Smooth muscle cell (in vitro differentiated cells): ENCODE measurements at regions not wholly inside any gene's neighbourhood (a gene's known extent, or its start where the extent isn't known, plus 50 kb on each side); places are given as distances from the start of the nearest gene placed in this dataset.

ENCODE experiments used
- DNase-seq: peaks from one replicate; lab custom pipeline; 2025; ENCODE audit not compliant: unreplicated experiment; lab: John Stamatoyannopoulos, UW
- H2AFZ ChIP-seq: fragments of 200-600 bp; sonication (generic); 2 replicates; pipeline ENCODE4 v1.6.0; 2016; ENCODE audit warnings: antibody characterized with exemption, low read depth, mild to moderate bottlenecking
- H3F3A ChIP-seq: fragments of 200-600 bp; sonication (generic); 2 replicates; pipeline ENCODE4 v1.6.0; 2017; ENCODE audit warnings: antibody characterized with exemption, low read depth
- H3K27ac ChIP-seq: fragments of 200-600 bp; sonication (generic); 2 replicates; pipeline ENCODE4 v1.5.1; 2016; ENCODE audit warnings: low read depth, mild to moderate bottlenecking
- H3K27me3 ChIP-seq: fragments of 200-600 bp; sonication (generic); 2 replicates; pipeline ENCODE4 v1.6.1; 2016; ENCODE audit warnings: low read depth, mild to moderate bottlenecking
- H3K36me3 ChIP-seq: fragments of 200-600 bp; sonication (generic); 2 replicates; pipeline ENCODE4 v1.5.1; 2016; ENCODE audit warnings: low read depth
- H3K4me1 ChIP-seq: fragments of 200-600 bp; sonication (generic); 2 replicates; pipeline ENCODE4 v1.5.1; 2016; ENCODE audit warnings: low read depth
- H3K4me2 ChIP-seq: fragments of 200-600 bp; sonication (generic); 2 replicates; pipeline ENCODE4 v1.6.0; 2016; ENCODE audit warnings: mild to moderate bottlenecking
- H3K4me3 ChIP-seq: fragments of 200-600 bp; sonication (generic); 2 replicates; pipeline ENCODE4 v1.5.1; 2016; ENCODE audit warnings: mild to moderate bottlenecking
- H3K79me2 ChIP-seq: fragments of 200-600 bp; sonication (generic); 2 replicates; pipeline ENCODE4 v1.6.0; 2016; ENCODE audit warnings: low read depth, mild to moderate bottlenecking
- H3K9ac ChIP-seq: fragments of 200-600 bp; sonication (generic); 2 replicates; pipeline ENCODE4 v1.6.0; 2016; ENCODE audit warnings: low read depth
- H3K9me3 ChIP-seq: fragments of 200-600 bp; sonication (generic); replicated peaks from 2 replicates; pipeline ENCODE4 v1.5.1; 2016; ENCODE audit warnings: low read depth
- H4K20me1 ChIP-seq: fragments of 200-600 bp; sonication (generic); 2 replicates; pipeline ENCODE4 v1.6.0; 2016; ENCODE audit warnings: low read depth
- WGBS: methylation state at CpG from one replicate; pipeline ENCODE4 v1.1.7; 2016; ENCODE audit warnings: low lambda C conversion rate; 5-methylcytosine and 5-hydroxymethylcytosine counted together
- TF ChIP-seq, protein P1 (sequence below): fragments of 200-600 bp; sonication (generic); IDR thresholded peaks from 2 replicates; pipeline ENCODE4 v1.5.1; 2017; ENCODE audit warnings: borderline replicate concordance, mild to moderate bottlenecking, antibody characterized with exemption; ENCODE audit not compliant: insufficient read depth, poor library complexity, severe bottlenecking

DNA sequence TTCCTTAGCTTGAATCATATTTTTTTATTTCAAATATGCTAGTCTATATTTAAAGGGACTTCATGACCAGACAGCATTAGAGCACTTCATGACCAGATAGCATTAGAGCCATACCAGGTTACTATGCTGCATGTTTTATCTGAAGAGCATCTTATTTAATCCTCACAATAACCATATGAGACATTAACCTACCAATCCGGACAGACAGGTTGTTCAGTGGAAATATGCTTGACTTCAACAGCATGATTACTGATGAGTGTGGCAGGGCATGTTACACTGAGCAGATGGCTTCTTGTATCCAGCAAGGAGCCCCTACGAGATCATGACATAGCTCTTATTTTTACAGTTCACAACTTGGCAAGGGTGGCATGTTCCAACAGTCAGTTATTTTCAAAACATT is 85.0 kb upstream of the KCTD3 start:
- Histone ChIP-seq H3K4me2 (no peak overlapping the region), H3K4me3 (no peak overlapping the region), H3K27me3 (no peaks in the 10 kb centered on the region), H3K4me1 (no peaks in the 10 kb centered on the region), H3K79me2 (no peaks in the 10 kb centered on the region), H4K20me1 (no peaks in the 10 kb centered on the region), H3K36me3 (no peaks in the 10 kb centered on the region), H3K27ac (no peak overlapping the region), H3K9ac (no peak overlapping the region), H3K9me3 (no peaks in the 10 kb centered on the region), H3F3A (peaks cover 4% of the 10 kb centered on the region), H2AFZ (no peak overlapping the region)
- 84% methylated on average over 2 of the region's 2 CpGs for WGBS
- TF ChIP-seq, protein P1, sequence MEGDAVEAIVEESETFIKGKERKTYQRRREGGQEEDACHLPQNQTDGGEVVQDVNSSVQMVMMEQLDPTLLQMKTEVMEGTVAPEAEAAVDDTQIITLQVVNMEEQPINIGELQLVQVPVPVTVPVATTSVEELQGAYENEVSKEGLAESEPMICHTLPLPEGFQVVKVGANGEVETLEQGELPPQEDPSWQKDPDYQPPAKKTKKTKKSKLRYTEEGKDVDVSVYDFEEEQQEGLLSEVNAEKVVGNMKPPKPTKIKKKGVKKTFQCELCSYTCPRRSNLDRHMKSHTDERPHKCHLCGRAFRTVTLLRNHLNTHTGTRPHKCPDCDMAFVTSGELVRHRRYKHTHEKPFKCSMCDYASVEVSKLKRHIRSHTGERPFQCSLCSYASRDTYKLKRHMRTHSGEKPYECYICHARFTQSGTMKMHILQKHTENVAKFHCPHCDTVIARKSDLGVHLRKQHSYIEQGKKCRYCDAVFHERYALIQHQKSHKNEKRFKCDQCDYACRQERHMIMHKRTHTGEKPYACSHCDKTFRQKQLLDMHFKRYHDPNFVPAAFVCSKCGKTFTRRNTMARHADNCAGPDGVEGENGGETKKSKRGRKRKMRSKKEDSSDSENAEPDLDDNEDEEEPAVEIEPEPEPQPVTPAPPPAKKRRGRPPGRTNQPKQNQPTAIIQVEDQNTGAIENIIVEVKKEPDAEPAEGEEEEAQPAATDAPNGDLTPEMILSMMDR, result no peak
- DNase-seq, result no peak

DNA sequence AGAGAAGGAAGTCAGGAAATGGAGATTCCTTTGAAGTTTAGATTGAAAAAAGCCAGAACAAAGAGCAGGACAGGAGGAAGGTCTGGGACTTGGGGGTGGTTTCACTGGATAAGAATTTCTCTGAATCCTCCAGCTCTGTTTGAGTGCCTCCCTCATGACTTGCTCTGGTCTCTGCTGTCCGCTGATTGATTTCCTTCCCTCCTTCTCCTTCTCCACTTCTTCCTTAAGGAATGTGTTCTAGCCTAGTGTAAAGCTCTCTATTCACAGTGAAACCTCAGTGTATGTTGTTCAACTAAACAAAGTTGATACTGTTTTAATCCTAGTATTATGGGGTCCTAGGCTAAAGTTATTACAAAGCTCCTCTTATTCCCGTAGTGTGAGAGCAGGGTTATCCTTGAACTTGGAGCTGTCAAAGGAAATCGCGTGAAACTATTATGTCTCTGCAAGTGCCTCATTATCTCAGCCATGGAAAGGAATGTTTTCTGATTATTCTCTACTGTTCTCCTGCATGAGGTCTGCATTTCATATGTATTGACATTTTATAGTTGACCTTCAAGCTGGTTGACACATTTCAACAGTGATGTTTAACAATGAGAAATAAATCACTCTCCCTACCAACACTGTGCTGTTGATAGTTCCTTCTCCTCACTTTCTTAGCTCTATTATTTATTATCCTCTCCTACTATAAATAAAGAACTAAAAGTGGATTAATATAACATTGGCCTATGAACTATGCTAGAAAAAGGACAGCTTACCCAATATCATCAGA is 82.7 kb upstream of the KCTD3 start:
- Histone ChIP-seq H3K4me3 (no peak overlapping the region), H3K27ac (no peak overlapping the region), H2AFZ (peak overlapping the region; percentile 5), H4K20me1 (no peaks in the 10 kb centered on the region), H3F3A (peaks cover 4% of the 10 kb centered on the region), H3K9ac (no peak overlapping the region), H3K4me1 (no peaks in the 10 kb centered on the region), H3K79me2 (no peaks in the 10 kb centered on the region), H3K27me3 (no peaks in the 10 kb centered on the region), H3K4me2 (peak overlapping the region; percentile 56), H3K36me3 (no peaks in the 10 kb centered on the region), H3K9me3 (no peaks in the 10 kb centered on the region)
- DNase-seq, result no peak
- 30% methylated on average over 4 of the region's 4 CpGs for WGBS
- TF ChIP-seq, protein P1, result no peak

DNA sequence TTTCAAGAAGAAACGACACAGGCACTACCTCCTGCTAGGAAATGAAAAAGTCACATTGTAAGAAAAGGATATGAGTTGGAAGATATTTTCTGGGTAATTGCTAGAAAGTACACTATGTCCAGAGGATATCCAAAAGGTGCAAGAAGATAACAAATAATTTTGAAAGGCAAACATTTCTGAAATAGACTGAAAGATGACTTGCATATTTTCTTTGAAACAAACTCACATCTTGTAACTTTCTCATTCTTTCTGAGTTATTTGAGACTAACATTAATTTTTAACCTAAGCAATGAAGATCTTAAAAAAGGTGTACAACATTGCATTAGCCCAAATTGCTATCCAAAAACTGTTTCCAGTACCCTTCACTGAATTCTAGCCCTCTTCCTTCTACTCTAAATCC is 79.6 kb upstream of the KCTD3 start:
- WGBS, result 96% methylated on average over 1 of the region's 1 CpG
- TF ChIP-seq, protein P1, result no peak

DNA sequence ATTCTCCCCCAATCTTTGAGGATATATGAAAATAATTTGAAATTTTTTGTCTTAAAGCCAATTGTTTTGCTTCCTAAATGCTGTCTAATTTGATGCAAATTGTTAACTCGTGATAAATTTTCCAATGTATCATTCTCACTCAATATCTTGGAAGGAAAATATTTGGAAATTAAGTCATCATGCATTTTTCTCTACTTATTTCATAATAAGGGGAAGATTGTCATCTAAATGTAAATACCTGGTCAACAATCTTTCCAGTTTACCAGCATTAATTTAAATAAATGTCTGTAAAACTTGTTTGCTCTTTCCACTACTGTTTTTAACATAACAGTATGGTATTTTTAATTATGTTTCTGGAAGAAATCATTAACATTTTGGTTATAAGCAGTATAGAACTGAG is 78.3 kb upstream of the KCTD3 start:
- no peak overlapping the region for H3K9ac ChIP-seq
- no peaks in the 10 kb centered on the region for H3K36me3 ChIP-seq
- H3K4me1 ChIP-seq, result no peaks in the 10 kb centered on the region
- no peak overlapping the region for H2AFZ ChIP-seq
- no peak overlapping the region for H3K27ac ChIP-seq
- no peaks in the 10 kb centered on the region for H3K9me3 ChIP-seq
- 89% methylated on average over 1 of the region's 1 CpG for WGBS
- TF ChIP-seq, protein P1, result no peak
- H3K4me2 ChIP-seq, result no peak overlapping the region
- H3K79me2 ChIP-seq, result no peaks in the 10 kb centered on the region
- DNase-seq, result no peak
- H3K27me3 ChIP-seq, result no peaks in the 10 kb centered on the region
- no peaks in the 10 kb centered on the region for H4K20me1 ChIP-seq
- no peak overlapping the region for H3K4me3 ChIP-seq
- H3F3A ChIP-seq, result peaks cover 4% of the 10 kb centered on the region

More for the DNA sequence above, 79.6 kb upstream of the KCTD3 start:
- H2AFZ ChIP-seq, result no peak overlapping the region
- H3K9ac ChIP-seq, result no peak overlapping the region
- no peak overlapping the region for H3K4me2 ChIP-seq
- H3K27ac ChIP-seq, result no peak overlapping the region
- no peaks in the 10 kb centered on the region for H3K79me2 ChIP-seq
- DNase-seq, result no peak
- H3K9me3 ChIP-seq, result no peaks in the 10 kb centered on the region
- no peaks in the 10 kb centered on the region for H3K36me3 ChIP-seq
- H3K27me3 ChIP-seq, result no peaks in the 10 kb centered on the region
- H3F3A ChIP-seq, result peaks cover 4% of the 10 kb centered on the region
- no peaks in the 10 kb centered on the region for H4K20me1 ChIP-seq
- H3K4me3 ChIP-seq, result no peak overlapping the region
- H3K4me1 ChIP-seq, result no peaks in the 10 kb centered on the region
